SIG-M5 treated with dmso at 0.1 percent for 504 hours (cell line): ENCODE measurements at regions not wholly inside any gene's neighbourhood (a gene's known extent, or its start where the extent isn't known, plus 50 kb on each side); places are given as distances from the start of the nearest gene placed in this dataset.
"Not testable (repeated sequence)": the region's sequence is repeated elsewhere in the genome, so short reads cannot be mapped to it uniquely, and the experiment has no call there.

Experiments
- DNase-seq: peaks from one replicate; lab custom pipeline; 2025; ENCODE audit not compliant: unreplicated experiment; lab: John Stamatoyannopoulos, UW

DNA sequence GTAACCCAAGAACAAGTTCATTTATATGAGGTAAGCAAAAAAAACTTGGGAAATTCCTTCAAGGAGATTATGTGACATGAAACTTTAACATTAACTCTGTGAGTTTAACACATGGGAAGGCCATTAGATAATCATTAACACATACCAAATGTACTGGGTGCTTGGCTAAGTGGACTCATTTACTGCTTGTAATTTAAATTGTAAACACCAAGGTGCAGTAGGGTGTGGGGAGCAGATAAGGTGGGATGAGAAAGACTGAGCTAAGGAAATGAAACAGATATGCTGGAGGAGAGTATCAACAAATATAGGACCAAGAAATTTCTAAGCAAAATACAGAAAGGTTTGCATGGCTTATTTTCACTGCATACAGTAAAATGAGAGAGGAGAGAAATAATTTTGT, 2384.8 kb upstream of the ACO1 start:
- no peak for DNase-seq

DNA sequence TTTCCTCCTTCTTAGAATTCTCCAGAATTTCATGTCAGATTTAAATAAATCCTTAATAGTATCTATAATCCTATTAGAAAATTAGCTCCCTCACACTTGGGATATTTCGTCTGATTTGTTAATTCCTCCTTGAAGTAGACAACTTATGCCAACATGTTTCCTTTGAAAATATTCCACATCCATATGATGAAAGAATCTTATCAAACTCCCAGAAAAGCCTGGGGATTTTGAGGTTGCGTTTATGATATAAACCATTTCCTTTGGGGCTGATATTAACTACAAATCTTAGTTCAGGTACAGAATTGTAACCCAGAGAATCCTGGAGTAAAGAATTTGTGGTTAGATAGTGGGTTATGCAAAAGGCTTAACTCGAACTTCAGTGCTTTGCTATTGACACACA, 2373.8 kb upstream of the ACO1 start:
- DNase-seq = no peak

DNA sequence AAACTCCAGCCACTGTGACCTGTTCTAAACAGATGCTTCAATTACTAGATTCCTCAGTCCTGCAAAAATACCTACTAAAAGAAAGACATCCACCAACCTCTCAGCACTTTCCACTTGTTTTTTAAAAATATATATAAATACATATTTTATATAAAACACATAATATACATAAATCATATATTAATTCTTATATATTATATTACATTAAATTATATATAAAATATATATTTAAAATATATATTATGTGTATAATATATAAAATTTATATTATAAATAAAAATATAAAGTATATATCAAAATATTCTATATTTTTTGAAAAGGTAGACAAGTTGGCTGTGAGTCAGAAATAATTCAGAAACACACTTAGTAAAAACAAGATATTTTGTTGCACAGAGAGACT, 2371.8 kb upstream of the ACO1 start:
- DNase-seq = no peak

DNA sequence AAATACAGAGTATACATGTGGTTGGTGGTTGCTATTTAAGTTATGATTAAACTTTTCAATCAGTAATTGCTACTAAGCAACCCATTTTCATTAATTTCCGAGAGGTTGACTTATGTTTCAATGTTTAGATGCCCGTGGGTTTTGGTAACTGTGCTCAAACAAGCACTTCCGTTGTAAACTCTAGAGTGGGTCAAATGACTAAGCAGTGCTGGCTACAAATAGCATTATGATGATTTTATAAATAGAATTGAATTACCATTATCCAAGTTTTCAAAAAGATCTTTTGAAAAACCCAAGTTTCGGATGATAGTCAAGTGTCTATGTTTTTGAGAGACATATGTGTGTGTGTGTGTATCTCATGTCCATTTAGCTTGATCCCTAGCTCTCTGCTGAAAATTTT, 2369.4 kb upstream of the ACO1 start:
- DNase-seq = no peak

DNA sequence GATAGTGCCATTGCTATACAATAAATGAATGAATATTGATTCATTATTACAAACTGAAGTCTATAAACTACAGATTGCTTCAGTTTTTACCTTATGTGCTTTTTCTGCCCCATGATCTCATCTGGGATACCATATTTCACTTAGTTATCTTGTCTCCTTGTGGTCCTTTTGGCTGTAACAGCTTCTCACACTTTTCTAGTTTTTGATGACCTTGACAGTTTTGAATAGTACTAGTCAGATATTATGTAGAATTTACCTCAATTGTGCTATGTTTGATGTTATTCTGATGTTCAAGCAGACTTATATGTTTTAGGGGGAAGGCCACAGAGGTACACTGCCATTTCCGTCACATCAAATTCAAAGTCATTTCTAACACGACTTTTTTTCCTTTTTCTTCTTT, 2364.3 kb upstream of the ACO1 start:
- DNase-seq = no peak

DNA sequence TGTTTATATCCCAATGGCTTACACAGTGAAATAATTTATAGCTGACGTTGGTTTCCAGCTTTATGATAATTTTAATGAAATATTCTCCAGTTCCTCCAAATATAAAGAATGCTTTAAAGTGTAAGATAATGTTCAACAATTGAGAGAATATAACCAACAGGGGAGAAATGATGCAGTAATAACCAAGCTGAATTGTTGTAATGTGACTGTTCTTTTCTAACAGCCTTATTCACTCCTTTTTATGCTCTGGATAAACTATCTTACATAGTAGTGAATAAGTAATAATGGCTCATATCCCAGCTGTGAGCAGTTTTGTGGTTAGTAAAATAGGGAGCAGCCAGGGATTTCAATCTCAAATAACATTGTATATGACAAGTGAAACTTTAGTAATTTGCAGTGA, 2348.7 kb upstream of the ACO1 start:
- no peak for DNase-seq

DNA sequence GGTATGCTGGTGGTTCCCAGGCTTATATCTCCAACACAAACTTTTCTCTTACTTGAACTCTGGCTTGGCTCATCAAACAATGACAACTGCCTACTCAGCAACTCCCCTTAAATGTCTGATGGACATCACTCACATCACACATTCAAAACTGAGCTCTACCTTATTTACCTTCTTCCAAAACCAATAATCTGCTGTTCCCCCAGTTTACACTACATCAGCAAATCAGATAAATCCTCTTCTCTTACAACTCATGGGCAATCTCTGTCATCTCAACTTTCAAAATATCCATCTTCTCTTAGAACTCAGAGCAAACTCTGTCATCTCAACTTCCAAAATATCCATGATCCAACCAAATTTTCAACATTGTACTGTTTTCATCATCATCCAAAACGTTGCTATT, 2347.9 kb upstream of the ACO1 start:
- DNase-seq = no peak

DNA sequence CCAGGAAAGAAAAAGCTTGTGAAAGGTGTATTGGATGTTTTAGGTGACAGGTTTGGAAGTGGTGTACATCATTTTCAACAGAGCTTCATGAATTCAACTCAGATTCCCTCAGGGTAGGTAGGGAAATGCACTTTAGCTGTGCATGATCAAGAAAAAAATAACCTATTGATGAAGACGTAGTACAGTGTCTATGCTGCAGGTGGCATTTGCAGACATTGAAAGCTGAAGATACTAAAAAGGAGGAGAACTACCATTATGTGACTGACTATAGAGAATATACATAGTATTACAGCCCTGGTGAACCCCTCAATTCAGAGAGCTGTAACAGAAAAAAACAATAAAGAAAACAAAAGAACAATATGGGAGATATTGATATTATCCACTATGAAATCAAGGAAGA, 2344.7 kb upstream of the ACO1 start:
- DNase-seq = peak; percentile 2

DNA sequence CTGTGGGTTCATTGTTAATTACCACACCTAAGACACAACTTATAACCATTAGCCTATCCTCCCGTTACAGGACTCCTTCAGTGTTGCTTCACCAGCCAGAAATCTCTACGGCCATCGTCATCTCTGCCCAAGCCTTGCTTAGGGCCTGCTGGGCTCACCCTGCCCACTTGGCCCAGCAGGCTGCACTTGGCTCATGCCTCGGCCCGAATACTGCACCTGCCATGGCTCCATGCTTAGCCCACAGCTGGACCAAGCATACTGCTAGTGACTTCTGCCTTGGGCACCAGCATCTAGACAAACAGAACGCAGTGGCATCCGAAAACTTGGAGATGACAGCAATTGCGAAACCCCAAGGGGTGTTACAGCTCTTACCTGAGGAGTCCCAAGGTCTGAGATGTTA, 2336.0 kb upstream of the ACO1 start:
- DNase-seq = no peak

DNA sequence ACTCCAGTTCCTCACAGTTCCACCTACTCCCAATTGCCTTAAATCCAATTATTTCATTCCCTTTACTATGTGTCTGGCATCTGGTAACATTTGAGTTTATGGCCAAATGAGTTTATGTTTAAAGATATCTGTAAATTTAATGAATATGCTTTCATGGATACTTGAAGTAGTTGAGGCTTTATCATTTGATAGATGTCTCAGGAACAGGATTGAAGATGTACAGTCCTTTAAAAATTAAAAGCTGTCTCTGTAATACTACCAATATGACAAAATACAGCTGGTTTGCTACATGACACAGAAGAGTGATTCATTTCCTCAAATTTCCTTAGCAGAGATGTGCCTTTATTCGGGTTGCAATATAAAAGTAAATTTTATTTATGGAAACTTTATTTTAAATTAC, 2326.0 kb upstream of the ACO1 start:
- no peak for DNase-seq

DNA sequence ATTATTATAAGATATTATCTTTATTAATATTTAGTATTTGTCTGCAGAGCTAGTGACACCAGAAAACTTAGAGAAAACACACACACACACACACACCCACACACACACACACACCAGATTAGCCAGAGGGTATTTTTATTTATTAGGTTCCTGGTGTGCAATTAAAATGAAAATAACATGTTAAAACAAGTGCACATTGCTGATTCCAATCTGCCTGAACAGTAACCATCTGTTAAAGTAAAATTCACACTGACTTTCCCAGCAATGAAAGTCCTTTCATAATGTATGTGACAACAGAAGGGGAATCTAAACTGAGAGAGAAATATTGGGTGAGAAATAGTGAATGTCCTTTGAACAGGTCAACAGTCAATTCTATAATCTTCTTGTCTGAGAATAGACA, 2323.5 kb upstream of the ACO1 start:
- no peak for DNase-seq

DNA sequence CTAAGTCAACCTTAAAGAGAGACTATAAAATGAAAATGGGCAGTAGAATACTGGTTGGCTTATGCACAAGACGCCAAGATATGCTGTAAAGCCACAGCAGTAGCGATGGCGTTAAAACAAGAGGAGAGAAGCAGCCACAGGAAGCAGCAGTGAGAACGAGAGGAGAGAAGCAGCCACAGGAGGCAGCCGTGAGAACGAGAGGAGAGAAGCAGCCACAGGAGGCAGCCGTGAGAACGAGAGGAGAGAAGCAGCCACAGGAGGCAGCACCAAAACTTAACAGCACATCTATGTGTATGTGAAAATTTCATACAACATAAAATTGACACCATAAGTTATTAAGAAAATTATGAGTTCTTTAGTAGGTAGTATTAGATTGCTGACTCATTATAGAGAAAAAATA, 2318.6 kb upstream of the ACO1 start:
- no peak for DNase-seq

DNA sequence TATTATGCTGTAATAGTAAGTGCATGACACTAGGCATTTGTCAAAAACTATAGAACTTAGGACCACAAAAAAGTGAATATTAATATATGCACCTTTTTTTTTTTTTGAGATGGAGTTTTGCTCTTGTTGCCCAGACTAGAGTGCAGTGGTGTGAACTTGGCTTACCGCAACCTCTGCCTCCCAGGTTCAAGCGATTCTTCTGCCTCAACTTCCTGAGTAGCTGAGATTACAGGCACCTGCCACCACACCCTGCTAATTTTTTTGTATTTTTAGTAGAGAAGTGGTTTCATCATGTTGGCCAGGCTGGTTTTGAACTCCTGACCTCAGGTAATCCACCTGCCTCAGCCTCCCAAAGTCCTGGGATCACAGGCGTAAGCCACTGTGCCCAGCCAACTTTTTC, 2315.2 kb upstream of the ACO1 start:
- DNase-seq = not testable (repeated sequence)

DNA sequence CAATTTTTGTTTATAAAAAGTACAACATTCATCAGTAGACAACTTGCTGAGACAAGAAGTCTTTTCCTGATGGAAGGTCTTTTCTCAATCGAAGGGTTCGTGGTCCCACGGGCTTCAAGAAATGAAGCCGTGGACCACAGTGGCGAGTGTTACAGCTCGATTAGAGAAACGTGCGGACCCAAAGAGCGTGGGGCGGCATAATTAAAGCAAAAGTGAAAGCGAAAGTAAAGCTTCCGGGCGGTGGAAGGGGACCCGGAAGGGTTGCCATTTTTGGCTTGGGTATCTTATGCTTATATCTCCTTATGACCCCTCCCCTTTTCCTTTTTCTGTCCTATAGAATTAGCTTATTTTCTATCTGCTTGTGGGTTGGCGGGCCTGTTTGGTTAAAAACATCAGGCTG, 2309.4 kb upstream of the ACO1 start:
- no peak for DNase-seq

DNA sequence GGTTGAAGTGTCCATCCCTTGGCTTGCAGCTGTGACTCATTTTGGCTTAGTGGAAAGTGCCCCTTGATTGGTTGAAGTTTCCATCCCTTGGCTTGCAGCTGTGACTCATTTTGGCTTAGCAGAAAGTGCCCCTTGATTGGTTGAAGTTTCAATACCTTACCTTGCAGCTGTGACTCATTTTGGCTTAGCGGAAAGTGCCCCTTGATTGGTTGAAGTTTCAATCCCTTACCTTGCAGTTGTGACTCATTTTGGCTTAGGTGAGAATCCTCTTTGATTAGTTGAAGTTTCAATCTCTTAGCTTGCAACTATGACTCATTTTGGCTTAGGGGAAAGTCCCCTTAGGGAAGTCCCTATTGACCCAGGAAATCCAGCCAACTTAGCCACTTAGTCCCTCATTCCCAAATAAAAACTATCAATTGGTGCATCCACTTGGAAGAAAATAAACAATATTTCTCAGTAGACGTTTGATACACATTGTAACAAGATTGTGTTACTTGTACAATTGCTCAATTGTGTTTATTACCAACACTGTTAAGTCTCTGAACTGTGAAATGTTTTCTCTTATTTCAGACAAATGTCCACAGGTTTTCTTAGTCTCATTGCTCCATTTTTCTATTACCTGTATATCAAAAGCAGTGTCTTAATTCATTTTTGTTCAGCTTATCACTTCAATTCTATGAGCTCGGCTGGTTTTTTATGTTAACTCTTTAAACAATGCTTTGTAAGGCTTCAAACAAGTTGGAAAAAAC, 2308.8 kb upstream of the ACO1 start:
- no peak for DNase-seq

DNA sequence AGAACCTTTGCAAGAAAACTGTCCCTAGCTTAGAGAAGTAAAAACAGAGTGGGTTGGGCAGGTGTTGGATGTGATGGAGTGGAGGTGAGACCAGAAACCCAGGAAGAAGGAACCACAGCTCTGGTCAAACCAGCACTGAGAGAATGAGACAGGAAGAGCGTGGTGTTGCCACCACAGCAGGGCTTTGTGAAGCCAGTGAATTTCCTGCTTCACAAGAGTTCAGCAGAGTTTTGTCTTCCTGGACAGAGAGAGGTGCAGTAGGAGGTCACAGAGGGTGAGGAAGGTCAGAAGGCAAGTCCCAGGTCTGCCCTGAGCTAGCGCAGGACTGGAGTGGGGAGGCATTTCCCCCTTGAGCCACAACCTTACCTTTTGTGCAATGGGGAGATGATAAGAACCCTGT, 2306.2 kb upstream of the ACO1 start:
- DNase-seq = no peak

DNA sequence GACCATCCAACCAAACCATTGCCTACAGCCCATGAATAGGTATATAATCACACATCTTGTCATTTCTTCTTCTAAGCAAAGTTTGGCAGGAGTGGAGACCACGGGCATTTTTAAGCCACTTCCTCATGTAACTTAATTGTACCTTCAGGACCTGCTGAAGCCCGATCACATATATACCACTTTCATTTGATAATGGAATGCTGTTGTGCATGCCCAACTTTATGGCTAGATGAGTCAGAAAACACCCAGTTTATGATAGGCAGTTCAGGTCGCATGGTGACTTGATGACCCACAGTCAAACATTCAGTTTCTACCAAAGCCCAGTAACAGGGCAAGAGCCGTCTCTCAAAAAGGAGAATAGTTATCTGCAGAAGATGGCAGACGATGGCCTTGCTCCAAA, 2295.0 kb upstream of the ACO1 start:
- DNase-seq = no peak

DNA sequence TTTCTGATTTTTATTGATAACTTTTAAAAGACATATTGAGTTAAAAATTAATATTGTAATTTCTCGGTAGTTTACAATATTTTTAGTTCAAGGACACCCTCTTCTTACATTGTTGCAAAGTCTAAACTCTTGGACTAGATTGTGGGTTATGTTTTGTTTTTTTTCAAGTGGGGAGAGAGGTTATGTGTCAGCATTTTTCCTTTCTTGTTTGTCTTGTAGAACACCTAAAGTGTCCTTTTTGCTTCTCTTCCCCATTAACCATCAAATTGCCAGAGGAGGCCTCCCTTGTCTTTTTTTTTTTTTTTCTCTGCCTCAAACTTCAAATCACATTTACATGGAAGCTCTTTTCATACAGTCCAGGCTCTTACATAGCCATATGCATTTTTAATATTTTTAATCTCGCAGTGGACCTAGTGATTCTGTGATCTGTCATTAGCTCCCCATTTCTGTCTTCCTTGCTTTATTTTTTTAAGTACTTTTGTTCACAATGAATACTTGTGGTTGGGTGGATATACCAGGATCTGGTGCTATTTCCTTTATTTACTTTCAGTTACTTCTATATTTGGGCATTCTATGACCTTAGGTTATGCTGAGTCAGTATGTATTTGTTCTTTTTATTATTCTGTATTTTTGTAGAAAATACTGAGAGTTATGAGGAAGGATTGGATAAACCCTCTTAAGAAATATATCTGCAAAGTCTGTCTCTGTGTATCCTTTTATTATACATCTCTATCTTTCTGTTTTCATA, 2280.6 kb upstream of the ACO1 start:
- DNase-seq = no peak

DNA sequence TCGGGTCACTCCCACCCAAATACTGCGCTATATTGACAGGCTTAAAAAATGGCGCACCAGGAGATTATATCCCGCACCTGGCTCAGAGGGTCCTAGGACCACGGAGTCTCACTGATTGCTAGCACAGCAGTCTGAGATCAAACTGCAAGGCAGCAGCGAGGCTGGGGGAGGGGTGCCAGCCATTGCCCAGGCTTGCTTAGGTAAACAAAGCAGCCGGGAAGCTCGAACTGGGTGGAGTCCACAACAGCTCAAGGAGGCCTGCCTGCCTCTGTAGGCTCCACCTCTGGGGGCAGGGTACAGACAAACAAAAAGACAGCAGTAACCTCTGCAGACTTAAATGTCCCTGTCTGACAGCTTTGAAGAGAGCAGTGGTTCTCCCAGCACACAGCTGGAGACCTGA, 2277.3 kb upstream of the ACO1 start:
- DNase-seq = not testable (repeated sequence)

DNA sequence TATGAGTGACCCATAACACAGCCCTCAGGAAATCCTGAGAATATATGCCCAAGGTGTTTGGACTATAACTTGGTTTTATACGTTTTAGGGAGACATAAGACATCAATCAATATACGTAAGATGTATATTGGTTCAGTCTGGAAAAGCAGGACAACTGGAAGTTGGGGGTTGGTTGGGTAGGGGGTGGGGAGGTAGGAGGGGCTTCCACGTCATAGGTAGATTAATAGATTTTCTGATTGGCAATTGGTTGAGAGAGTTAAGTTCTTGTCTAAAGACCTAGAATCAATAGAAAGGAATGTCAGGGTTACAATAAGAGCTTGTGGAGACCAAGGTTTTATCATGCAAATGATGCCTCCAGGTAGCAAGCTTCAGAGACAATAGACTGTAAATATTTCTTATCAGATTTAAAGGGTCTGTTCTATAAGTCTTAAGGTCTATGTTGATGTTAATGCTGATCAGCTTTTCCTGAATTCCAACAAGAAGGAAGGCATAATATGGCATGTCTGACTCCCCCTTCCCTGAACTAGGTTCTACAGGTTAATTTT, 2267.7 kb upstream of the ACO1 start:
- no peak for DNase-seq

DNA sequence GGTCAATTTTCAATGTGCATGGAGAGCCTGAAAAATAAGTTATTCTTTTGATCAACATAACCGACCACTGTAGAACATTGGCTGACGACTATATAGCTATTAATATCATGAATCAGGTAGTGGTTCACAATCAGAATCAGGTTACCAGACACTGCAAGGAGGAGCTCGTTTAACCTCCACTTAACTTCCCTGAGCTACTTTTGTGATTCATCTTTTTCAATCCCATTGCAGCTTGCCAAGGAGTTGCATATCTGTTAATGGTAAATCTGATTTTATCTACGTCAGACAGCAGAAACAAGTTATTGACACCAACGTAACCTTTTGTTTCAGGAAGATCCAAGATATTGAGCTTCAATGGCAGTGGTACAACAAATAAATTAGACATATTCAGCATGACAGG, 2263.8 kb upstream of the ACO1 start:
- DNase-seq = no peak

DNA sequence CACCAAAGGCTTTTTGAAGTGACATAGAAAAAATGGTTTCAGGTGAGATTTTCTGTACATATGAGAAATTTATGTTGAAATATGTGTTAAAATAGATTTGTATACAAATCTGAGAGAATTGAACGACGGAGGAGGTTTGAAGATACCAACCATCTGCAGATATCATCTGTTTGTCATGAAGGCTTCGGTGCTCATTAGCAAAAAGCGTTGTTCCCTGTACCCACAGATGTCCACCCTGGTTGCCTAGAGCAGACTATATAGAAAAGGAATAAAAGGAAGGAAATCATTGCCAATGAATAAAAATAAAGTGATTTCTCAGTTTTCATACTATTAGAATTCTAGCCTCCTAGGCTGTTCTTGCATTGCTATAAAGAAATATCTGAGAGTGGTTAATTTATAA, 2262.8 kb upstream of the ACO1 start:
- DNase-seq = no peak

DNA sequence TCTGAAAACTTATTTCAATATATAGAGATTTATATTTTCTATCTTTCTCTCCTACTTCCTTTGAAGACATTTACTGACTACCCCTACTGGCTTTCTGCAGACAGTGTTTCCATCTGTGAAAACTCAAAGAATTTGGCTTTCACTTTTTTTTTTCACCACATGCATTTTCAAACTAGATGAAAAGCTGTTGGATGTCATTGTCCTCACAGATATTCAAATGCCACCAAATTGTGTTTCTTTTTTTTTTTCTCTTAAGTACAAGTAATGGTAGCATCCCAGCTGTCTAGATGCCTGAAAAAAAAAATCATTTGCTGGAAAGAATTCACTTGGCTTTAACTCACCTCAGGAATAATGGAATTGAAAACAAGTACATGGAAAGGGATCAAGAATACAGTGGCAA, 2258.6 kb upstream of the ACO1 start:
- no peak for DNase-seq
